NCI-H1694 treated with DMSO at 0.1 percent for 48 hours (cell line): ENCODE measurements at regions not wholly inside any gene's neighbourhood (a gene's known extent, or its start where the extent isn't known, plus 50 kb on each side); places are given as distances from the start of the nearest gene placed in this dataset.
"Not testable (repeated sequence)": the region's sequence is repeated elsewhere in the genome, so short reads cannot be mapped to it uniquely, and the experiment has no call there.

ENCODE experiments used
- DNase-seq: peaks from one replicate; lab custom pipeline; 2025; lab: John Stamatoyannopoulos, UW

DNA sequence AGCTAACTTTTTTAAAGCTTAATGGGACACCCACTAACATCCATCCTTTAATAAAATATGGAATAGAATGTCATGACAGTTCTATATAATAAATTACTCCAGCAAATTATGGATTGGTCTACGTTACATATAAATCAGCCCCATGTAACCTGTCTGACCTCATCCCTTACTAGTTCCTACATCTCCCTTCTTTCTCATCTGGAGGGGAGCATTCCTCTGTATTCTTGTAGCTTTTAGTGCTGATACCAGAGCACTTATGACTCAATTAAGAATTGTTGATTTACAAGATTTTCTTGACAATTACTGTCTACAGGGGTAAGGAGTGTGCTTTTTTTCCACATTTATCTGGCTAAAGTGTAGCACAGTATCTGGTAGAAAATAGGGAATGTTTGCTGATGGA lies 523.7 kb downstream of the FAM181B start:
- DNase-seq = no peak

DNA sequence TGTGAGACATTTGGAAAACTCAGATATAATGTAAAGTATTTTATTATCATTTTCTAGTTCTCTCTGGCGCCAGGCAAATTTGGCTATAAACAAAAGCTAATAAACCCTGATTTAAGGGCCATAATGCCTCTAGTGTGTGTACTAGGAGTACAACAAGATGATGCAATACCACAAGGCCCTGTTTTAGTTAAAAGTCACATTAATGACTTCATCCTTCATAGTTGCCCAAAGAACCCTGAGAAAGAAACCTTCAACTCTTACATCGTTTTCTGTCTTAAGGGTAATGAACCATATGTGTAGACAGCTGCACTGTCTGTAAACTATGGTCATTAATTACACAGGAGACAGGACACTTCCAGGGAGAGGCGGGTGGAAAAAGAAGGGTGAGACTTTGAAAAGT lies 538.4 kb downstream of the FAM181B start:
- DNase-seq = no peak

DNA sequence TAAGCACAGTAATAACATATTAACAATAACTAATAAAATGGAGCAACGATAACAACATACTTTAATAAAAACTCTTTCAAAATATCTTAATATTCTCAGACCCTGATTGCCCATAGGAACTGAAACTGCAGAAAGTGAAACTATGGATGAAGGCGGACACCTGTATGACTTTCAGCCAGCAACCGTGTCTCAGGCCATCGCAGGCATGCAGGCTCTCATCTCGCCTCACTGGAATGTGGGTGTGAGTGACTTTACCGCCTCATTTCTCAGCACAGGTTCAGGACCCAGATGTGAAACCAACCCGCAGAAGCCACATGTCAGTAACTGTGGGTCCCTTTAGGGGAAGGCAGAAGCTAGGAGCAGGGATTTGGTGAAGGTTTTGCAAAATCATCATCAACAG lies 539.1 kb downstream of the FAM181B start:
- no peak for DNase-seq

- DNase-seq = no peak
Observed at GRCh38 chr11:82191695-82192094, 542.0 kb downstream of the FAM181B start.

DNA sequence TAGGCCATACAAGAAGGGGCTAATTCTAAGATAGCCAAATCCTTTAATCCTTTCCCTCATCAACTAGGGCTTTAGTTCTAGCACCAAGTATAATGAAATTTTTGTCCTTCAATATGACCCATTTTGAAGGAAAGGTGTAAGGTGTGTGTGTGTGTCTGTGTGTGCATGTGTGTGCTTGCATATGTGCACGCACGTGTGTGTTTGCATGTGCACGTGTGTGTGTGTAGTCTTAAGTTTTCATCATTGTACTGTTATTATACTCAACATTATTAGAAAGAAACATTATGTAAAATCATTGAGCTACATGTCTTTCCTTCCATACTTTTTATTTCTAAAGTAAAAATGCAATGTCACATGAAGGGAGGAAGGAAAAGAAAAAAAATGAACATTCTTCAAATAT lies 547.7 kb downstream of the FAM181B start:
- no peak for DNase-seq

GRCh38 chr11:82184966-82185365 lies 548.7 kb downstream of the FAM181B start:
- no peak for DNase-seq

GRCh38 chr11:82183346-82183745 lies 550.3 kb downstream of the FAM181B start:
- no peak for DNase-seq

- not testable (repeated sequence) for DNase-seq
Observed at GRCh38 chr11:82182697-82183096, 551.0 kb downstream of the FAM181B start.

DNA sequence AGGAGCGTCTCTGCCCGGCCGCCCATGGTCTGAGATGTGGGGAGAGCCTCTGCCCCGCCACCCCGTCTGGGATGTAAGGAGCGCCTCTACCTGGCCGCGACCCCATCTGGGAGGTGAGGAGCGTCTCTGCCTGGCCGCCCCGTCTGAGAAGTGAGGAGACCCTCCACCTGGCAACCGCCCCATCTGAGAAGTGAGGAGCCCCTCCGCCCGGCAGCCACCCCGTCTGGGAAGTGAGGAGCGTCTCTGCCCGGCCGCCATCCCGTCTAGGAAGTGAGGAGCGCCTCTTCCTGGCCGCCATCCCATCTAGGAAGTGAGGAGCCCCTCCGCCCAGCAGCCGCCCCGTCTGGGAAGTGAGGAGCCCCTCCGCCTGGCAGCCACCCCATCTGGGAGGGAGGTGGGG lies 551.9 kb downstream of the FAM181B start:
- DNase-seq = not testable (repeated sequence)

DNA sequence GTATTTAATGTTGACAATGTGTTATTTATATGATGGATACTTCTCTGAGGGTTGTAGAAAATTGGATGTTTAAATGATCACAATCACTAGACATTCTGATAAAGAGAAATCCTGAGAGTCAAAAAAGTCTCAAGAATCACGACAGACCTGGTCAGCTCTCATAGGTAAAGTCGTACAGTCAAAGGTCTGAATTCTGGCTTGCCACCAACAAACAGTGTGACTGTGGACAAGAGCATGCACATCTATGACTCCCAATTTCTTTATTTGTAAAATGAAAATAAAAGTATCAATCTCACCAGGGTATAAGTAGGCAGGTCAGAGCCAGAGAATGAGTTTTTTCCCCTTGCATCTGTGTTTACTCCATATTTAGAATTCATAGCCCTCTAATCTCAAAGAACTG lies 556.7 kb downstream of the FAM181B start:
- no peak for DNase-seq

DNA sequence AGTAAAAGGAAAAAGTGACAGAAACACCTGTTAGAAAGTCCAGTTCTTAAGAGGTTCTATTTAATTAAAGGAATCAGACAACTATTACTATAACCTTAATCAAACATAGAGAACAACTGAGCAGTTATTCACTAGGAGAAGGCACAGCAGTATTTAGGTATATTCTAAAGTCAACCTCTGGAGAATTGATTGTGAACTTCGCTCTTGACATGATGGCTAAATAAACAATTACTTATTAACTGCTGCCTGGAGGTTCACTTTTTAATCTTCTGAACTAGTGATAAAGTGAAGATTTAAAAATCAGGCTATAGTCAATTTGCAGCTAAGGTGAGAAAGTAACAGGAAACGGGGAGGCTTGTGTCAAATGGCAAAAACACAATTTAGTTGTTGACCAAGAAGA lies 557.3 kb downstream of the FAM181B start:
- no peak for DNase-seq

DNA sequence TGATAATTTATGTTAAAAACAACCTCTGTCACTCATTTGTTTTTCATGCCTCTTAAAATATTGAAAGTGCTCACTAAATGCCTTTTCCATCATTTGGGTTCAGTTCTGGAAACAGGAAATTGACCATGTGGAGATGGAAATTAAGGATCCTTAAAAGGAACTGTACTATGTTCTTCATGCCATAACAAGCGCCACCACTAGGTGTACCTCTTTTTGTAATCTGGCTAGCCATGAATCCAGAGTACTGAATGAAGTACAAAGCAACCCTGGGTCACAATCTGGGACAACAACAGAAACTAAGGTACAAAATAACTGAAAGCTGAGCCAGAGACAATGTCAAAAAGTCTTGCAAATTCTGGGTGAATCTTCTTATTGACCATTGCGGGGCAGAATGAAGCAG lies 559.1 kb downstream of the FAM181B start:
- no peak for DNase-seq

GRCh38 chr11:82146789-82147188 lies 586.9 kb downstream of the FAM181B start:
- DNase-seq = no peak

GRCh38 chr11:82118946-82119345 lies 614.7 kb downstream of the FAM181B start:
- no peak for DNase-seq

GRCh38 chr11:82117362-82117761 lies 616.3 kb downstream of the FAM181B start:
- DNase-seq = no peak

GRCh38 chr11:82105331-82105998 lies 628.2 kb downstream of the FAM181B start:
- DNase-seq = no peak

- no peak for DNase-seq
Observed at GRCh38 chr11:82092904-82093303, 640.8 kb downstream of the FAM181B start.

DNA sequence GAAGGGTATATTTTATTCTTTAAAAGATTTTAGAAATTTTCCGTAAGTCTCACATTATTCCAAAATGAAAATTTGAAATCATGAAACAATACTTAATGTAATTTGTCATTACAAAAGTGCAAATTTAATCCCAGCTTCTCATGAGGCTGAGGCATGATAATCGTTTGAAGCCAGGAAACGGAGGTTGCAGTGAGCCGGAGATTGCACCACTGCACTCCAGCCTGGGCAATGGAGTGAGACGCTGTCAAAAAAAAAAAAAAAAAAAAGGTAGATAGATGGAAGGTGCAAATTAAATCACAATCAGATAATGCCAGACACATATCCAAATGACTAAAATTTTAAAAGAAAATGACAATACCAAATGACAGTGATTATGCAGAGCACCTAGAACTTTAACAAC lies 644.2 kb downstream of the FAM181B start:
- no peak for DNase-seq

GRCh38 chr11:82085493-82085892 lies 648.2 kb downstream of the FAM181B start:
- no peak for DNase-seq

- no peak for DNase-seq
Observed at GRCh38 chr11:82082976-82083375, 650.7 kb downstream of the FAM181B start.

DNA sequence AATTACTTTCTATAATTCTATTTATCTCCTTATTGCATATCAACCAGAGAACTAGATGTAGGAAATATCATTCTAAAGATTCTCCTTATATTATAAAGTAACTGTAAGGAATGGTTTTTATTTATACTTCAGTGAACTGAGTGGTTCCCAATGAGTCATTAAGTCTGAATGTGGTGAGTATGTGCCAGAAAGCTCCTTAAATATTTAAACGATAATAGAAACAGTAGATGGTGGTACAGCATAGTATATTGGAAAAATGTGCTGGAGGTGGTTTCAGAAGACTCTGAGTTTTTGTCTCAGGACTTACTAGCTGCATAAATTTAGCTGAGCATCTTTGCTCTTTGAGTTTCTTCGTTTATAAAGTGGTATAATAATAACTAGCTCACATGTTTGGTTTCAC lies 653.5 kb downstream of the FAM181B start:
- DNase-seq = no peak

DNA sequence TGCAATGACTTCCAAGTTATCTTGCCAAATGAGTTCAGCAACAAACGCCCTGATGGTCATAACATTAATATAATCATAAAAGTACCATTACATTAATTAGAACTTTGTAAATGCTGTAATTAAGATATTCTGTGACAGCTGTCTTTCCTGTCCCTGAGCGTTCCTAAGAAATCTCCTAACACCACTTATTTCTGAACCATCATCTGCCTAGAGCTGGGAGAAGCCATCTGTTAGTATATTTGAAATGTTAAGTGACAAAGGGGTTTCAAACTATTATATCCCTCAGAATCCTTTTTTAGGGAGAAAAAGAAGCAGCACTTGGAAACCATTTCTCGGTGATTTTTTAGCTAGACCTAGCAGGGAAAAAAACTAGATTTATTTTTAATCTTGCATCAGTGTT lies 657.5 kb downstream of the FAM181B start:
- peak; percentile 43 for DNase-seq

DNA sequence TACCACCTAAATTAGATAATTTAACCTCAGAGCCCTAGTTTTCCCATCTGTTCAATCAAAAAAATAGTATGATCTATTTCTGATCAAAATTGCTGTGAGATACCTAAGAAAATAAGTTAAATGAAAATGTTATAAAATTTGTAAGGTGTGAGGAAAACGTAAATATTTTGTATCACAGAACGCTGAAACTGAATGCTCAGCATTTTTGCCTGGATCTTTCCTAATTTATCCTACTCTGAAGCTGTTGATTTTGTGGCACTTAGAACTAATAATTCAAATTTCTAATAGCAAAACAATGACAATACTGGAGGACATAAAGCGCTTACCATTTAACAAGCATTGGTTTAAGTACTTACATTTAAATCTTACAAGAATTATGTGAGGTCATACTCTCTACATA lies 674.2 kb downstream of the FAM181B start:
- no peak for DNase-seq

DNA sequence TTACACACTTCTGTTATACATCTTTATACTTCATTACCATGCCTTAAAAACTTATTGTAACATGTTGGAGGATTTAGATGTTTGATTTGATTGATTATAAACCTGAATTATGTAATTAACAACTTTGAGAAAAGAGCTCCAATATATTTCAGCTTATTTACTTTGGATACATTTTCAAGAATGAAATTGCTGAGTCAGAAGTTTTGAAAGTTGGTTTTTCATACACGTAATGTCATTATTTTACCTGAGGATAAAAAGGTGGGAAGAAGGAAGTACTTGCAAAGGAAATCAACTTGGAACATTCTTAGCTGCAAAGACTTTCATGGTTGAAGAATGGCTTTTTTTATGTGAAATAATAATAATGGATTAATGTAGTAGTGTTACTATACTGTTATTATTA lies 677.2 kb downstream of the FAM181B start:
- no peak for DNase-seq

- DNase-seq = no peak
Observed at GRCh38 chr11:82049199-82049598, 684.5 kb downstream of the FAM181B start.
